Cardiac muscle cell (in vitro differentiated cells and primary cell): ENCODE measurements at regions not wholly inside any gene's neighbourhood (a gene's known extent, or its start where the extent isn't known, plus 50 kb on each side); places are given as distances from the start of the nearest gene placed in this dataset.

ENCODE experiments used
- DNase-seq, 2 donors: peaks; one replicate each; pipeline versions ENCODE4 v3.0.0 to v3.0.0-alpha.2; 2010 to 2017; ENCODE audit warnings: low read depth in 1 of 2, low spot score in 1 of 2
- H3K27ac ChIP-seq: fragments of 200-600 bp; sonication (generic); 2 replicates; pipeline ENCODE4 v1.5.1; 2016
- H3K27me3 ChIP-seq: fragments of 200-600 bp; sonication (generic); 2 replicates; pipeline ENCODE4 v1.6.0; 2016; ENCODE audit warnings: control low read depth
- H3K36me3 ChIP-seq: fragments of 200-600 bp; sonication (generic); 2 replicates; pipeline ENCODE4 v1.5.1; 2016; ENCODE audit warnings: control low read depth
- H3K4me1 ChIP-seq: fragments of 200-600 bp; sonication (generic); 2 replicates; pipeline ENCODE4 v1.8.1; 2017; ENCODE audit warnings: low read depth, mild to moderate bottlenecking, mixed run types
- H3K4me3 ChIP-seq: fragments of 200-600 bp; sonication (generic); 2 replicates; pipeline ENCODE4 v1.5.1; 2016; ENCODE audit warnings: mild to moderate bottlenecking
- H3K9me3 ChIP-seq: fragments of 200-600 bp; sonication (generic); 2 replicates; pipeline ENCODE4 v1.5.1; 2017; ENCODE audit warnings: low read depth, mild to moderate bottlenecking, control low read depth
- CTCF ChIP-seq: IDR thresholded peaks from 2 replicates; pipeline ENCODE4 v1.5.1; 2012; ENCODE audit warnings: low read depth, mild to moderate bottlenecking, low read length

GRCh38 chr2:5042666-5043440 lies 649.3 kb upstream of the SOX11 start:
- Histone ChIP-seq H3K9me3 (no peaks in the 10 kb centered on the region), H3K36me3 (no peaks in the 10 kb centered on the region), H3K4me3 (no peak overlapping the region), H3K4me1 (peaks cover 25% of the 10 kb centered on the region), H3K27me3 (no peaks in the 10 kb centered on the region), H3K27ac (no peak overlapping the region)
- no peak for TF ChIP-seq CTCF
- DNase-seq: no peak

GRCh38 chr2:5051300-5051699 lies 640.9 kb upstream of the SOX11 start:
- Histone ChIP-seq H3K27ac (no peak overlapping the region), H3K9me3 (no peaks in the 10 kb centered on the region), H3K4me1 (peaks cover 7% of the 10 kb centered on the region), H3K4me3 (no peak overlapping the region), H3K36me3 (no peaks in the 10 kb centered on the region), H3K27me3 (no peaks in the 10 kb centered on the region)
- no peak for DNase-seq
- TF ChIP-seq CTCF: no peak

GRCh38 chr2:5052905-5053304 lies 639.3 kb upstream of the SOX11 start:
- no peaks in the 10 kb centered on the region for H3K9me3 ChIP-seq
- H3K27me3 ChIP-seq: no peaks in the 10 kb centered on the region
- TF ChIP-seq CTCF: no peak
- no peak overlapping the region for H3K4me3 ChIP-seq
- H3K4me1 ChIP-seq: peaks cover 7% of the 10 kb centered on the region
- no peak overlapping the region for H3K27ac ChIP-seq
- no peak for DNase-seq
- no peaks in the 10 kb centered on the region for H3K36me3 ChIP-seq

- Histone ChIP-seq H3K4me3 (no peak overlapping the region), H3K4me1 (peaks cover 18% of the 10 kb centered on the region), H3K27me3 (no peaks in the 10 kb centered on the region), H3K36me3 (no peaks in the 10 kb centered on the region), H3K27ac (no peak overlapping the region), H3K9me3 (no peaks in the 10 kb centered on the region)
- DNase-seq: no peak
- no peak for TF ChIP-seq CTCF
These were observed 634.3 kb upstream of the SOX11 start for GRCh38 chr2:5057891-5058351.

- H3K27me3 ChIP-seq: no peaks in the 10 kb centered on the region
- peaks cover 34% of the 10 kb centered on the region for H3K4me1 ChIP-seq
- no peak for DNase-seq
- no peak for TF ChIP-seq CTCF
- no peaks in the 10 kb centered on the region for H3K9me3 ChIP-seq
- no peaks in the 10 kb centered on the region for H3K36me3 ChIP-seq
- no peak overlapping the region for H3K27ac ChIP-seq
- H3K4me3 ChIP-seq: no peak overlapping the region
These were observed 631.2 kb upstream of the SOX11 start for GRCh38 chr2:5060956-5061355.
